Pancreas (tissue), 10 donors: ENCODE measurements at regions not wholly inside any gene's neighbourhood (a gene's known extent, or its start where the extent isn't known, plus 50 kb on each side); places are given as distances from the start of the nearest gene placed in this dataset.

Source experiments
- ATAC-seq, 4 donors: fragments of 200-7000 bp; cut with Tn5 transposase; one replicate each; pipeline versions ENCODE4 v1.8.0 to v1.9.1; 2020; ENCODE audit warnings: mild to moderate bottlenecking in 4 of 4, moderate library complexity in 4 of 4
- DNase-seq, 6 donors: peaks; one replicate each; pipeline ENCODE4 v3.0.0-alpha.2; 2020
- FAIRE-seq: peaks from 2 replicates; lab custom pipeline; 2012; peaks lifted over from hg19 to GRCh38; lab: Jason Lieb, UNC
- H3K27ac ChIP-seq, 4 donors: fragments of 200-600 bp; sonication (generic); 1 replicate in 3 of 4; 2 replicates in 1 of 4; pipeline versions ENCODE4 v1.5.0 to v1.8.0; 2020
- H3K27me3 ChIP-seq, 4 donors: fragments of 200-600 bp; one replicate each; pipeline ENCODE4 v1.8.0; 2021
- H3K36me3 ChIP-seq, 3 donors: fragments of 200-600 bp; sonication (generic) in 1 of 3; one replicate each; pipeline versions ENCODE4 v1.5.0 to v1.8.0; 2020 to 2021
- H3K4me1 ChIP-seq, 3 donors: fragments of 200-600 bp; one replicate each; pipeline ENCODE4 v1.8.0; 2021
- H3K4me3 ChIP-seq, 4 donors: fragments of 200-600 bp; sonication (generic) in 2 of 4; one replicate each; pipeline versions ENCODE4 v1.5.0 to v1.8.0; 2020 to 2021
- H3K9me3 ChIP-seq, 4 donors: fragments of 200-600 bp; one replicate each; pipeline ENCODE4 v1.8.0; 2021
- CTCF ChIP-seq, 4 donors: fragments of 200-600 bp; sonication (generic) in 3 of 4; IDR thresholded peaks; one replicate each; pipeline versions ENCODE4 v1.5.0 to v1.8.0; 2021; ENCODE audit warnings: antibody characterized with exemption in 4 of 4
- WGBS, 2 donors: extraction: QIAGEN DNeasy Blood & Tissue Kit; methylation state at CpG; one replicate each; pipeline ENCODE4 v1.1.7; 2013; 5-methylcytosine and 5-hydroxymethylcytosine counted together
- intact Hi-C, 3 donors: fragments of 100-400 bp; cut with DNase I; formaldehyde crosslinking; loops; one replicate each; pipeline versions ENCODE4 v1.11.1 to v1.14.2; 2022
- donor health status: healthy with polysubstance abuse.
- donor health status: DM: no; HTN: no; CAD: no; lungs with moderate emphysema.
- donor health status: DM: no; HTN: no; CAD: no.
- donor health status: control.
- donor health status: control.
- donor health status: Bipolar disorder and iron deficiency.
- donor health status: DM: yes; HTN: yes; CAD: no.
- donor health status: DM: no; HTN: no; CAD: no.
- donor health status: DM: no; HTN: no; CAD: no.
- donor health status: DM: yes; HTN: yes; CAD: no.

- ATAC-seq: no peak
- TF ChIP-seq CTCF (IDR thresholded peaks at IDR 0.05): no peak
- H3K36me3 ChIP-seq: no peaks in the 10 kb centered on the region
- no peak overlapping the region for H3K4me3 ChIP-seq
- no peak for FAIRE-seq
- intact Hi-C loops: no loop called here
- H3K27me3 ChIP-seq: no peaks in the 10 kb centered on the region
- H3K9me3 ChIP-seq: no peaks in the 10 kb centered on the region
- H3K27ac ChIP-seq: no peak overlapping the region
- peaks cover 0 to 4% (median 0%) of the 10 kb centered on the region in 3 donors for H3K4me1 ChIP-seq
- DNase-seq: no peak
- 60 to 62% methylated on average over 1 of the region's 1 CpG for WGBS, 2 donors
These were observed 147.0 kb upstream of the STXBP5 start for GRCh38 chr6:147057188-147057587.

- H3K9me3 ChIP-seq: no peaks in the 10 kb centered on the region
- H3K27me3 ChIP-seq: no peaks in the 10 kb centered on the region
- FAIRE-seq: no peak
- no peak overlapping the region for H3K27ac ChIP-seq
- TF ChIP-seq CTCF (IDR thresholded peaks at IDR 0.05): no peak
- intact Hi-C loops: no loop called here
- 96% methylated on average over 3 of the region's 3 CpGs for WGBS, 2 donors
- ATAC-seq: no peak
- DNase-seq: no peak
- H3K36me3 ChIP-seq: no peaks in the 10 kb centered on the region
- no peak overlapping the region for H3K4me3 ChIP-seq
- peaks cover 0 to 4% (median 0%) of the 10 kb centered on the region in 3 donors for H3K4me1 ChIP-seq
These were observed 146.4 kb upstream of the STXBP5 start for GRCh38 chr6:147057705-147058342.

- no peak for TF ChIP-seq CTCF (IDR thresholded peaks at IDR 0.05)
- intact Hi-C loops: no loop called here
- H3K36me3 ChIP-seq: no peaks in the 10 kb centered on the region
- FAIRE-seq (no peak), ATAC-seq (no peak), DNase-seq (no peak)
- H3K9me3 ChIP-seq: no peaks in the 10 kb centered on the region
- WGBS, 2 donors: 31 to 46% methylated on average over 1 of the region's 1 CpG
- peaks cover 0 to 4% (median 0%) of the 10 kb centered on the region in 3 donors for H3K4me1 ChIP-seq
- H3K27me3 ChIP-seq: no peaks in the 10 kb centered on the region
- H3K27ac ChIP-seq: no peak overlapping the region
- H3K4me3 ChIP-seq: no peak overlapping the region
These were observed 145.3 kb upstream of the STXBP5 start for GRCh38 chr6:147058786-147059385.

GRCh38 chr6:147060636-147061035, 143.6 kb upstream of the STXBP5 start:
- Histone ChIP-seq H3K27ac (no peak overlapping the region), H3K27me3 (no peaks in the 10 kb centered on the region), H3K4me3 (no peak overlapping the region), H3K36me3 (no peaks in the 10 kb centered on the region), H3K4me1 (peaks cover 0 to 4% (median 0%) of the 10 kb centered on the region in 3 donors), H3K9me3 (no peaks in the 10 kb centered on the region)
- intact Hi-C loops: no loop called here
- ATAC-seq (peak in 3 of 4 donors; percentile 24 to 69 (median 68)), FAIRE-seq (no peak), DNase-seq (no peak)
- WGBS, 2 donors: 68 to 83% methylated on average over 1 of the region's 1 CpG
- TF ChIP-seq CTCF (IDR thresholded peaks at IDR 0.05): no peak

- no peak for TF ChIP-seq CTCF (IDR thresholded peaks at IDR 0.05)
- Histone ChIP-seq H3K36me3 (no peaks in the 10 kb centered on the region), H3K4me3 (no peak overlapping the region), H3K4me1 (peaks cover 0 to 4% (median 0%) of the 10 kb centered on the region in 3 donors), H3K27ac (no peak overlapping the region), H3K27me3 (no peaks in the 10 kb centered on the region), H3K9me3 (no peaks in the 10 kb centered on the region)
- no peak for FAIRE-seq
- intact Hi-C loops: no loop called here
- no peak for ATAC-seq
- WGBS, 2 donors: 86 to 89% methylated on average over 1 of the region's 1 CpG
- no peak for DNase-seq
These were observed 143.0 kb upstream of the STXBP5 start for GRCh38 chr6:147061252-147061651.
